ENCODE measurements at regions not wholly inside any gene's neighbourhood (a gene's known extent, or its start where the extent isn't known, plus 50 kb on each side); places are given as distances from the start of the nearest gene placed in this dataset.

- no peak for ATAC-seq (replicated peaks in 1 of 4)
- peaks cover 5% of the 10 kb centered on the region for H3K36me3 Mint-ChIP-seq
- Histone ChIP-seq H3K27me3 (replicated peaks in 1 of 2; ENCODE audit: control insufficient read depth in 2 of 2, extremely low read depth in 1 of 2, insufficient read depth in 2 of 2, low read length in 1 of 2) (no peaks in the 10 kb centered on the region), H3K4me3 (ENCODE audit: control insufficient read depth in 1 of 2, extremely low read depth in 1 of 2, low read length in 1 of 2) (no peak overlapping the region), H3K4me1 (ENCODE audit: control insufficient read depth in 1 of 2, extremely low read depth in 1 of 2, insufficient read depth in 2 of 2, low read length in 2 of 2) (no peaks in the 10 kb centered on the region), H3K27ac (ENCODE audit: low read length) (no peak overlapping the region), H3K36me3 (ENCODE audit: control insufficient read depth in 2 of 2, extremely low read depth in 1 of 2, insufficient read depth in 1 of 2, low read length in 1 of 2) (no peaks in the 10 kb centered on the region), H3K9me3 (peaks cover 2% of the 10 kb centered on the region)
- ChIA-PET POLR2A (no interaction called here), CTCF (interaction anchor here in 1 of 2 donors (0.5 kb wide), 1 partner anchor 12 kb away, joined by 5 read pairs; no protein-coding TSS in a partner anchor)
- H3K4me1 Mint-ChIP-seq = peaks cover 0 to 17% (median 4%) of the 10 kb centered on the region in 3 donors
- H3K9me3 Mint-ChIP-seq = peaks cover 7 to 19% (median 10%) of the 10 kb centered on the region in 3 donors
- no peaks in the 10 kb centered on the region for H3K27me3 Mint-ChIP-seq
- H3K4me3 Mint-ChIP-seq = no peak overlapping the region
- no peak overlapping the region for H3K27ac Mint-ChIP-seq
- WGBS (ENCODE audit: insufficient coverage) = 94% methylated on average over 2 of the region's 3 CpGs
- no peak for DNase-seq
These were observed 235.3 kb downstream of the CSNK2A3 start for GRCh38 chr11:11117730-11118129.

GRCh38 chr11:11115475-11115874, 237.6 kb downstream of the CSNK2A3 start:
- no peak for DNase-seq
- ATAC-seq (replicated peaks in 1 of 4) = peak in 1 of 4 experiments; percentile 55
- Histone ChIP-seq H3K27me3 (replicated peaks in 1 of 2; ENCODE audit: control insufficient read depth in 2 of 2, extremely low read depth in 1 of 2, insufficient read depth in 2 of 2, low read length in 1 of 2) (no peaks in the 10 kb centered on the region), H3K9me3 (peaks cover 2% of the 10 kb centered on the region), H3K27ac (ENCODE audit: low read length) (no peak overlapping the region), H3K4me1 (ENCODE audit: control insufficient read depth in 1 of 2, extremely low read depth in 1 of 2, insufficient read depth in 2 of 2, low read length in 2 of 2) (no peaks in the 10 kb centered on the region), H3K4me3 (ENCODE audit: control insufficient read depth in 1 of 2, extremely low read depth in 1 of 2, low read length in 1 of 2) (no peak overlapping the region), H3K36me3 (ENCODE audit: control insufficient read depth in 2 of 2, extremely low read depth in 1 of 2, insufficient read depth in 1 of 2, low read length in 1 of 2) (no peaks in the 10 kb centered on the region)
- ChIA-PET POLR2A (no interaction called here), CTCF (no interaction called here)
- 50% methylated on average over 2 of the region's 3 CpGs for WGBS (ENCODE audit: insufficient coverage)
- Mint-ChIP-seq H3K27ac (no peak overlapping the region), H3K27me3 (no peaks in the 10 kb centered on the region), H3K36me3 (peaks cover 5% of the 10 kb centered on the region), H3K4me3 (no peak overlapping the region), H3K9me3 (peaks cover 7 to 19% (median 10%) of the 10 kb centered on the region in 3 donors), H3K4me1 (peaks cover 0 to 17% (median 4%) of the 10 kb centered on the region in 3 donors)

- Mint-ChIP-seq H3K4me3 (no peak overlapping the region), H3K27me3 (no peaks in the 10 kb centered on the region), H3K9me3 (peaks cover 7 to 19% (median 10%) of the 10 kb centered on the region in 3 donors), H3K4me1 (peaks cover 0 to 15% (median 4%) of the 10 kb centered on the region in 3 donors), H3K36me3 (peaks cover 5% of the 10 kb centered on the region), H3K27ac (no peak overlapping the region)
- ChIA-PET POLR2A (no interaction called here), CTCF (interaction anchor here in 1 of 2 donors (0.6 kb wide), 1 partner anchor 47 kb away, joined by 3 read pairs; no protein-coding TSS in a partner anchor)
- peaks cover 2% of the 10 kb centered on the region for H3K9me3 ChIP-seq
- DNase-seq = no peak
- H3K36me3 ChIP-seq (ENCODE audit: control insufficient read depth in 2 of 2, extremely low read depth in 1 of 2, insufficient read depth in 1 of 2, low read length in 1 of 2) = no peaks in the 10 kb centered on the region
- ATAC-seq (replicated peaks in 1 of 4) = no peak
- H3K27ac ChIP-seq (ENCODE audit: low read length) = no peak overlapping the region
- H3K4me1 ChIP-seq (ENCODE audit: control insufficient read depth in 1 of 2, extremely low read depth in 1 of 2, insufficient read depth in 2 of 2, low read length in 2 of 2) = no peaks in the 10 kb centered on the region
- H3K4me3 ChIP-seq (ENCODE audit: control insufficient read depth in 1 of 2, extremely low read depth in 1 of 2, low read length in 1 of 2) = no peak overlapping the region
- WGBS (ENCODE audit: insufficient coverage) = no CpG with 5 or more reads among the region's 1 CpG
- H3K27me3 ChIP-seq (replicated peaks in 1 of 2; ENCODE audit: control insufficient read depth in 2 of 2, extremely low read depth in 1 of 2, insufficient read depth in 2 of 2, low read length in 1 of 2) = no peaks in the 10 kb centered on the region
These were observed 239.4 kb downstream of the CSNK2A3 start for GRCh38 chr11:11113626-11114025.

GRCh38 chr11:11108026-11108425, 245.0 kb downstream of the CSNK2A3 start:
- H3K4me3 ChIP-seq (ENCODE audit: control insufficient read depth in 1 of 2, extremely low read depth in 1 of 2, low read length in 1 of 2) = no peak overlapping the region
- CTCF ChIA-PET = no interaction called here
- H3K27me3 ChIP-seq (replicated peaks in 1 of 2; ENCODE audit: control insufficient read depth in 2 of 2, extremely low read depth in 1 of 2, insufficient read depth in 2 of 2, low read length in 1 of 2) = no peaks in the 10 kb centered on the region
- no peaks in the 10 kb centered on the region for H3K36me3 ChIP-seq (ENCODE audit: control insufficient read depth in 2 of 2, extremely low read depth in 1 of 2, insufficient read depth in 1 of 2, low read length in 1 of 2)
- H3K4me1 ChIP-seq (ENCODE audit: control insufficient read depth in 1 of 2, extremely low read depth in 1 of 2, insufficient read depth in 2 of 2, low read length in 2 of 2) = peaks cover 0 to 2% of the 10 kb centered on the region in 2 experiments
- WGBS (ENCODE audit: insufficient coverage) = 100% methylated on average over 2 of the region's 5 CpGs
- DNase-seq = no peak
- H3K27ac Mint-ChIP-seq = no peak overlapping the region
- no peak for ATAC-seq (replicated peaks in 1 of 4)
- H3K27me3 Mint-ChIP-seq = no peaks in the 10 kb centered on the region
- POLR2A ChIA-PET = no interaction called here
- peaks cover 0 to under 1% (median under 1%) of the 10 kb centered on the region in 3 donors for H3K9me3 Mint-ChIP-seq
- H3K27ac ChIP-seq (ENCODE audit: low read length) = no peak overlapping the region
- H3K4me3 Mint-ChIP-seq = no peak overlapping the region
- H3K36me3 Mint-ChIP-seq = no peaks in the 10 kb centered on the region
- H3K9me3 ChIP-seq = no peaks in the 10 kb centered on the region
- peaks cover 0 to 3% (median 0%) of the 10 kb centered on the region in 3 donors for H3K4me1 Mint-ChIP-seq

GRCh38 chr11:11107076-11107723, 245.8 kb downstream of the CSNK2A3 start:
- H3K4me1 Mint-ChIP-seq = peaks cover 0 to 3% (median 0%) of the 10 kb centered on the region in 3 donors
- H3K27ac ChIP-seq (ENCODE audit: low read length) = no peak overlapping the region
- H3K4me3 ChIP-seq (ENCODE audit: control insufficient read depth in 1 of 2, extremely low read depth in 1 of 2, low read length in 1 of 2) = no peak overlapping the region
- H3K36me3 Mint-ChIP-seq = no peaks in the 10 kb centered on the region
- no peaks in the 10 kb centered on the region for H3K36me3 ChIP-seq (ENCODE audit: control insufficient read depth in 2 of 2, extremely low read depth in 1 of 2, insufficient read depth in 1 of 2, low read length in 1 of 2)
- POLR2A ChIA-PET = no interaction called here
- H3K9me3 ChIP-seq = no peaks in the 10 kb centered on the region
- no peaks in the 10 kb centered on the region for H3K27me3 ChIP-seq (replicated peaks in 1 of 2; ENCODE audit: control insufficient read depth in 2 of 2, extremely low read depth in 1 of 2, insufficient read depth in 2 of 2, low read length in 1 of 2)
- peaks cover 0 to 2% of the 10 kb centered on the region in 2 experiments for H3K4me1 ChIP-seq (ENCODE audit: control insufficient read depth in 1 of 2, extremely low read depth in 1 of 2, insufficient read depth in 2 of 2, low read length in 2 of 2)
- DNase-seq (no peak), ATAC-seq (replicated peaks in 1 of 4) (no peak)
- H3K4me3 Mint-ChIP-seq = no peak overlapping the region
- 48% methylated on average over 2 of the region's 4 CpGs for WGBS (ENCODE audit: insufficient coverage)
- H3K9me3 Mint-ChIP-seq = peaks cover 0 to 2% (median 1%) of the 10 kb centered on the region in 3 donors
- no peak overlapping the region for H3K27ac Mint-ChIP-seq
- H3K27me3 Mint-ChIP-seq = no peaks in the 10 kb centered on the region
- CTCF ChIA-PET = no interaction called here

- peaks cover 3% of the 10 kb centered on the region for H3K36me3 Mint-ChIP-seq
- Histone ChIP-seq H3K36me3 (ENCODE audit: control insufficient read depth in 2 of 2, extremely low read depth in 1 of 2, insufficient read depth in 1 of 2, low read length in 1 of 2) (no peaks in the 10 kb centered on the region), H3K27ac (ENCODE audit: low read length) (no peak overlapping the region), H3K27me3 (replicated peaks in 1 of 2; ENCODE audit: control insufficient read depth in 2 of 2, extremely low read depth in 1 of 2, insufficient read depth in 2 of 2, low read length in 1 of 2) (no peaks in the 10 kb centered on the region), H3K4me3 (ENCODE audit: control insufficient read depth in 1 of 2, extremely low read depth in 1 of 2, low read length in 1 of 2) (no peak overlapping the region), H3K9me3 (no peaks in the 10 kb centered on the region), H3K4me1 (ENCODE audit: control insufficient read depth in 1 of 2, extremely low read depth in 1 of 2, insufficient read depth in 2 of 2, low read length in 2 of 2) (peaks cover 0 to 2% of the 10 kb centered on the region in 2 experiments)
- H3K27ac Mint-ChIP-seq = no peak overlapping the region
- DNase-seq (no peak), ATAC-seq (replicated peaks in 1 of 4) (no peak)
- peaks cover 0 to 4% (median 3%) of the 10 kb centered on the region in 3 donors for H3K9me3 Mint-ChIP-seq
- no peaks in the 10 kb centered on the region for H3K27me3 Mint-ChIP-seq
- WGBS (ENCODE audit: insufficient coverage) = no CpG with 5 or more reads among the region's 1 CpG
- POLR2A ChIA-PET = no interaction called here
- peaks cover 0 to 3% (median 0%) of the 10 kb centered on the region in 3 donors for H3K4me1 Mint-ChIP-seq
- CTCF ChIA-PET = no interaction called here
- no peak overlapping the region for H3K4me3 Mint-ChIP-seq
These were observed 247.5 kb upstream of the ZBED5 start for GRCh38 chr11:11105361-11105760.
